GM23338 (cell line): ENCODE measurements at regions not wholly inside any gene's neighbourhood (a gene's known extent, or its start where the extent isn't known, plus 50 kb on each side); places are given as distances from the start of the nearest gene placed in this dataset.

Experiments used
- ATAC-seq: fragments of 200-7000 bp; cut with Tn5 transposase; 3 replicates; pipeline ENCODE4 v1.9.1; 2020
- DNase-seq: peaks from one replicate; pipeline ENCODE4 v3.0.0-alpha.2; 2015; ENCODE audit warnings: low spot score
- H2AFZ ChIP-seq: fragments of 200-600 bp; sonication (generic); 2 replicates; pipeline ENCODE4 v1.8.0; 2016; ENCODE audit warnings: antibody characterized with exemption, mild to moderate bottlenecking, moderate library complexity
- H3F3A ChIP-seq: fragments of 200-600 bp; sonication (generic); replicated peaks from 2 replicates; pipeline ENCODE4 v1.8.0; 2017; ENCODE audit warnings: antibody characterized with exemption, mixed run types, low read depth
- H3K27ac ChIP-seq: fragments of 200-600 bp; sonication (generic); 2 replicates; pipeline ENCODE4 v1.6.1; 2016; ENCODE audit warnings: low read depth
- H3K27me3 ChIP-seq: fragments of 200-600 bp; sonication (generic); 2 replicates; pipeline ENCODE4 v1.8.0; 2016; ENCODE audit warnings: mild to moderate bottlenecking, mixed run types, moderate library complexity; ENCODE audit not compliant: insufficient read depth
- H3K36me3 ChIP-seq: fragments of 200-600 bp; sonication (generic); 2 replicates; pipeline ENCODE4 v1.8.0; 2016; ENCODE audit warnings: mild to moderate bottlenecking; ENCODE audit not compliant: insufficient read depth
- H3K4me1 ChIP-seq: fragments of 200-600 bp; sonication (generic); 2 replicates; pipeline ENCODE4 v1.8.0; 2016; ENCODE audit warnings: mild to moderate bottlenecking, moderate library complexity; ENCODE audit not compliant: insufficient read depth
- H3K4me2 ChIP-seq: fragments of 200-600 bp; sonication (generic); 2 replicates; pipeline ENCODE4 v1.7.1; 2017; ENCODE audit warnings: mixed run types
- H3K4me3 ChIP-seq: fragments of 200-600 bp; sonication (generic); 2 replicates; pipeline ENCODE4 v1.6.1; 2016; ENCODE audit warnings: mixed run types
- H3K79me2 ChIP-seq: fragments of 200-600 bp; sonication (generic); replicated peaks from 2 replicates; pipeline ENCODE4 v1.8.0; 2017; ENCODE audit warnings: mild to moderate bottlenecking; ENCODE audit not compliant: insufficient read depth
- H3K9me2 ChIP-seq: fragments of 200-600 bp; sonication (generic); 2 replicates; pipeline ENCODE4 v1.8.0; 2017; ENCODE audit not compliant: insufficient read depth
- H4K20me1 ChIP-seq: fragments of 200-600 bp; sonication (generic); replicated peaks from 2 replicates; pipeline ENCODE4 v1.8.0; 2017; ENCODE audit warnings: mild to moderate bottlenecking; ENCODE audit not compliant: insufficient read depth
- H3K27ac Mint-ChIP-seq: 2 replicates; pipeline ENCODE4 v1.8.0; 2020; ENCODE audit warnings: inconsistent platforms, mild to moderate bottlenecking, moderate library complexity, mixed read lengths
- H3K27me3 Mint-ChIP-seq: 3 replicates; pipeline ENCODE4 v1.8.0; 2022; ENCODE audit warnings: low read depth, mild to moderate bottlenecking, moderate library complexity, mixed read lengths, inconsistent platforms; ENCODE audit not compliant: insufficient read depth, poor library complexity
- H3K36me3 Mint-ChIP-seq: 3 replicates; pipeline ENCODE4 v1.8.0; 2021; ENCODE audit warnings: low read depth, mild to moderate bottlenecking, inconsistent platforms, moderate library complexity, mixed read lengths
- H3K4me1 Mint-ChIP-seq: 3 replicates; pipeline ENCODE4 v1.8.0; 2020; ENCODE audit warnings: mild to moderate bottlenecking, inconsistent platforms, mixed read lengths
- H3K4me3 Mint-ChIP-seq: 3 replicates; pipeline ENCODE4 v1.8.0; 2021; ENCODE audit warnings: moderate library complexity, mild to moderate bottlenecking, inconsistent platforms, mixed read lengths
- H3K9me3 Mint-ChIP-seq: 3 replicates; pipeline ENCODE4 v1.8.0; 2020; ENCODE audit warnings: moderate library complexity, mild to moderate bottlenecking, inconsistent platforms, mixed read lengths
- CREB1 ChIP-seq: fragments of 250-450 bp; sonication (Bioruptor Pico); IDR thresholded peaks from 2 replicates; pipeline ENCODE4 v1.5.0; 2020; ENCODE audit warnings: low read depth, mild to moderate bottlenecking, moderate library complexity
- EZH2 ChIP-seq: fragments of 200-600 bp; sonication (generic); IDR thresholded peaks from one replicate; pipeline ENCODE4 v1.8.0; 2017; ENCODE audit warnings: antibody characterized with exemption, mild to moderate bottlenecking, low read depth; ENCODE audit not compliant: unreplicated experiment
- JUNB ChIP-seq: IDR thresholded peaks from one replicate; pipeline ENCODE4 v1.6.1; 2016; ENCODE audit warnings: antibody characterized with exemption; ENCODE audit not compliant: unreplicated experiment
- NANOG ChIP-seq: IDR thresholded peaks from 2 replicates; pipeline ENCODE4 v1.6.1; 2016; ENCODE audit warnings: antibody characterized with exemption, borderline replicate concordance
- POLR2AphosphoS5 ChIP-seq: IDR thresholded peaks from 2 replicates; pipeline ENCODE4 v1.6.1; 2016; ENCODE audit warnings: antibody characterized with exemption, low read depth
- ZNF114 ChIP-seq: fragments of 250-450 bp; sonication (Bioruptor Pico); IDR thresholded peaks from 2 replicates; pipeline ENCODE4 v1.5.0; 2020; ENCODE audit warnings: mild to moderate bottlenecking, moderate library complexity
- TF ChIP-seq, protein P1 (sequence below): fragments of 250-450 bp; sonication (Bioruptor Pico); IDR thresholded peaks from 2 replicates; pipeline ENCODE4 v1.5.0; 2020; ENCODE audit warnings: mild to moderate bottlenecking, moderate library complexity
- TF ChIP-seq, protein P2 (sequence below): IDR thresholded peaks from 2 replicates; pipeline ENCODE4 v1.6.1; 2016; ENCODE audit warnings: antibody characterized with exemption

DNA sequence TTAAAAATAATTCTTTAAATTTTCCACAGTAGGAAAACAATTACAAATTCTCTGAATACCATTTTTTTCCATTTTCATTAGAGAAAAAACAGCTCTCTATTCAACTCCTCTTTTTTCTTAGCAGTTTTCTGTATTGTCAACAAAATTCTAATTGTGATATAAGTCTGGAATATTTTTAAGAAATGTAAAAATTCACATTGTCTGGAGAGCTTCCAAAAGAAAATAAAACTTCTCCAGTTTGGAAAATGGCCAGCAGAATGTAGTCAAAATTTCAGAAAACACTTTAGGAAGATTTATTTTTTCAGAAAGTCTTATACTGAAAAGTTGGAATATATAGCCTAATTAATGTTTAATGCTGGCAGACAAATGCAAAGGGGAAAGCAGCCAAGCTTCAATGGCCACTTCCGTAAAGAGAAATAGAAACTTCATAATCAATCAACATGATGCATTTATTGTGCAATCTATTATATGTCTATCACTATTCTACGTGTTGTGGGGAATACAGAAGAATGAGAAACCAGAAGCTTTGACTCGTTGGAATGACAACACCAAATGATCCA lies 733.2 kb upstream of the PKDCC start (continued):
- TF ChIP-seq, protein P1, sequence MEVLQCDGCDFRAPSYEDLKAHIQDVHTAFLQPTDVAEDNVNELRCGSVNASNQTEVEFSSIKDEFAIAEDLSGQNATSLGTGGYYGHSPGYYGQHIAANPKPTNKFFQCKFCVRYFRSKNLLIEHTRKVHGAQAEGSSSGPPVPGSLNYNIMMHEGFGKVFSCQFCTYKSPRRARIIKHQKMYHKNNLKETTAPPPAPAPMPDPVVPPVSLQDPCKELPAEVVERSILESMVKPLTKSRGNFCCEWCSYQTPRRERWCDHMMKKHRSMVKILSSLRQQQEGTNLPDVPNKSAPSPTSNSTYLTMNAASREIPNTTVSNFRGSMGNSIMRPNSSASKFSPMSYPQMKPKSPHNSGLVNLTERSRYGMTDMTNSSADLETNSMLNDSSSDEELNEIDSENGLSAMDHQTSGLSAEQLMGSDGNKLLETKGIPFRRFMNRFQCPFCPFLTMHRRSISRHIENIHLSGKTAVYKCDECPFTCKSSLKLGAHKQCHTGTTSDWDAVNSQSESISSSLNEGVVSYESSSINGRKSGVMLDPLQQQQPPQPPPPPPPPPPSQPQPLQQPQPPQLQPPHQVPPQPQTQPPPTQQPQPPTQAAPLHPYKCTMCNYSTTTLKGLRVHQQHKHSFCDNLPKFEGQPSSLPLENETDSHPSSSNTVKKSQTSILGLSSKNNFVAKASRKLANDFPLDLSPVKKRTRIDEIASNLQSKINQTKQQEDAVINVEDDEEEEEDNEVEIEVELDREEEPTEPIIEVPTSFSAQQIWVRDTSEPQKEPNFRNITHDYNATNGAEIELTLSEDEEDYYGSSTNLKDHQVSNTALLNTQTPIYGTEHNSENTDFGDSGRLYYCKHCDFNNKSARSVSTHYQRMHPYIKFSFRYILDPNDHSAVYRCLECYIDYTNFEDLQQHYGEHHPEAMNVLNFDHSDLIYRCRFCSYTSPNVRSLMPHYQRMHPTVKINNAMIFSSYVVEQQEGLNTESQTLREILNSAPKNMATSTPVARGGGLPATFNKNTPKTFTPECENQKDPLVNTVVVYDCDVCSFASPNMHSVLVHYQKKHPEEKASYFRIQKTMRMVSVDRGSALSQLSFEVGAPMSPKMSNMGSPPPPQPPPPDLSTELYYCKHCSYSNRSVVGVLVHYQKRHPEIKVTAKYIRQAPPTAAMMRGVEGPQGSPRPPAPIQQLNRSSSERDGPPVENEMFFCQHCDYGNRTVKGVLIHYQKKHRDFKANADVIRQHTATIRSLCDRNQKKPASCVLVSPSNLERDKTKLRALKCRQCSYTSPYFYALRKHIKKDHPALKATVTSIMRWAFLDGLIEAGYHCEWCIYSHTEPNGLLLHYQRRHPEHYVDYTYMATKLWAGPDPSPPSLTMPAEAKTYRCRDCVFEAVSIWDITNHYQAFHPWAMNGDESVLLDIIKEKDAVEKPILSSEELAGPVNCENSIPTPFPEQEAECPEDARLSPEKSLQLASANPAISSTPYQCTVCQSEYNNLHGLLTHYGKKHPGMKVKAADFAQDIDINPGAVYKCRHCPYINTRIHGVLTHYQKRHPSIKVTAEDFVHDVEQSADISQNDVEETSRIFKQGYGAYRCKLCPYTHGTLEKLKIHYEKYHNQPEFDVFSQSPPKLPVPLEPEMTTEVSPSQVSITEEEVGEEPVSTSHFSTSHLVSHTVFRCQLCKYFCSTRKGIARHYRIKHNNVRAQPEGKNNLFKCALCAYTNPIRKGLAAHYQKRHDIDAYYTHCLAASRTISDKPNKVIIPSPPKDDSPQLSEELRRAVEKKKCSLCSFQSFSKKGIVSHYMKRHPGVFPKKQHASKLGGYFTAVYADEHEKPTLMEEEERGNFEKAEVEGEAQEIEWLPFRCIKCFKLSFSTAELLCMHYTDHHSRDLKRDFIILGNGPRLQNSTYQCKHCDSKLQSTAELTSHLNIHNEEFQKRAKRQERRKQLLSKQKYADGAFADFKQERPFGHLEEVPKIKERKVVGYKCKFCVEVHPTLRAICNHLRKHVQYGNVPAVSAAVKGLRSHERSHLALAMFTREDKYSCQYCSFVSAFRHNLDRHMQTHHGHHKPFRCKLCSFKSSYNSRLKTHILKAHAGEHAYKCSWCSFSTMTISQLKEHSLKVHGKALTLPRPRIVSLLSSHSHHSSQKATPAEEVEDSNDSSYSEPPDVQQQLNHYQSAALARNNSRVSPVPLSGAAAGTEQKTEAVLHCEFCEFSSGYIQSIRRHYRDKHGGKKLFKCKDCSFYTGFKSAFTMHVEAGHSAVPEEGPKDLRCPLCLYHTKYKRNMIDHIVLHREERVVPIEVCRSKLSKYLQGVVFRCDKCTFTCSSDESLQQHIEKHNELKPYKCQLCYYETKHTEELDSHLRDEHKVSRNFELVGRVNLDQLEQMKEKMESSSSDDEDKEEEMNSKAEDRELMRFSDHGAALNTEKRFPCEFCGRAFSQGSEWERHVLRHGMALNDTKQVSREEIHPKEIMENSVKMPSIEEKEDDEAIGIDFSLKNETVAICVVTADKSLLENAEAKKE (CRISPR knock-in tag): no peak
- TF ChIP-seq POLR2AphosphoS5: no peak

DNA sequence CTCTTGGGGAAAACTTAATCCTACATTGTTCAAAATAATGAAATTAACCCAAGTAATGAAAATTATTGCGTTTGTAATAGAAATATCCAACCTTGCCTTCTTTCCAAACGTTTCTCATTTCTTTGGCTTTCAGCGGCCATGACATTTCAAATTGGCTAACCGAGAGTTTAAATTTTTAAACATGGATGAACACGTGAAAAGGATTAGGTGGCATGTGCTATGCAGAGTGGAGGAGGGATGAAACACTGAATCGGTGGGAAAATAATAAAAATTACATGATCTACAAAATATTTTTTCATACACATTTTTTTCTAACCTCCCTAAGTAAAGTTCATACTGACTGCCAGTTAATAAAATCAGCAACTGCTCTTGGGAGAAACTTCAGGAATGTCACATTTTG lies 728.4 kb upstream of the PKDCC start:
- Mint-ChIP-seq H3K36me3 (peaks cover 2% of the 10 kb centered on the region; the same call in 1 of the 3 replicates), H3K27ac (no peak overlapping the region), H3K27me3 (no peaks in the 10 kb centered on the region), H3K4me1 (peaks cover 3% of the 10 kb centered on the region; the same call in 2 of the 3 replicates), H3K4me3 (no peak overlapping the region), H3K9me3 (0 out of 3 replicates have a peak, but pooled peaks cover 2% of the 10 kb centered on the region)
- Histone ChIP-seq H3K4me2 (no peak overlapping the region), H2AFZ (no peak overlapping the region), H4K20me1 (no peaks in the 10 kb centered on the region), H3K27ac (no peak overlapping the region), H3K4me1 (no peaks in the 10 kb centered on the region), H3K9me2 (no peaks in the 10 kb centered on the region), H3K79me2 (no peaks in the 10 kb centered on the region), H3F3A (no peaks in the 10 kb centered on the region), H3K4me3 (no peak overlapping the region), H3K36me3 (no peaks in the 10 kb centered on the region), H3K27me3 (no peaks in the 10 kb centered on the region)
- no peak for DNase-seq
- ATAC-seq: no peak
- TF ChIP-seq POLR2AphosphoS5: no peak
- no peak for TF ChIP-seq EZH2
- TF ChIP-seq NANOG: no peak
- no peak for TF ChIP-seq JUNB
- TF ChIP-seq, protein P1 (CRISPR knock-in tag): no peak
- TF ChIP-seq ZNF114 (CRISPR knock-in tag): no peak
- TF ChIP-seq, protein P2, sequence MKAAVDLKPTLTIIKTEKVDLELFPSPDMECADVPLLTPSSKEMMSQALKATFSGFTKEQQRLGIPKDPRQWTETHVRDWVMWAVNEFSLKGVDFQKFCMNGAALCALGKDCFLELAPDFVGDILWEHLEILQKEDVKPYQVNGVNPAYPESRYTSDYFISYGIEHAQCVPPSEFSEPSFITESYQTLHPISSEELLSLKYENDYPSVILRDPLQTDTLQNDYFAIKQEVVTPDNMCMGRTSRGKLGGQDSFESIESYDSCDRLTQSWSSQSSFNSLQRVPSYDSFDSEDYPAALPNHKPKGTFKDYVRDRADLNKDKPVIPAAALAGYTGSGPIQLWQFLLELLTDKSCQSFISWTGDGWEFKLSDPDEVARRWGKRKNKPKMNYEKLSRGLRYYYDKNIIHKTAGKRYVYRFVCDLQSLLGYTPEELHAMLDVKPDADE: no peak
- TF ChIP-seq CREB1 (CRISPR knock-in tag): no peak
